ENCODE measurements at regions not wholly inside any gene's neighbourhood (a gene's known extent, or its start where the extent isn't known, plus 50 kb on each side); places are given as distances from the start of the nearest gene placed in this dataset.

DNA sequence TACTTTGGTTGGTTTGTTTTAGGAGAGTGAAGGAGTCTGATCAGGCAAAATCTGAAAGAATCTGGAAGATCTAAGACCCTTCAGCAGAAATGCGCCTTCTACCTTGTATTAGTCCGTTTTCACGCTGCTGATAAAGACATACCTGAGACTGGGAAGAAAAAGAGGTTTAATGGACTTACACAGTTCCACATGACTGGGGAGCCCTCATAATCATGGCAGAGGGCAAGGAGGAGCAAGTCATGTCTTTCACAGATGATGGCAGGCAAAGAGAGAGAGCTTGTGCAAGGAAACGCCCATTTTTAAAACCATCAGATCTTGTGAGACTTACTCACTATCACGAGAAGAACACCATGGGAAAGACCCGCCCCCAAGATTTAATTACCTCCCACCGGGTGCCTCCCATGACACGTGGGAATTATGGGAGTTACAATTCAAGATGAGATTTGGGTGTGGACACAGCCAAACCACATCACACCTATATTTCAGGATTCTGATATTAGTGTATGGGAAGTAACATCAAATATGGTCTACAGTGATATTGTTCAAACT, 99.3 kb downstream of the GLUL start:
- no peak for DNase-seq

- no peak for DNase-seq
Measured at GRCh38 chr1:182291584-182292192, 99.9 kb downstream of the GLUL start.

- no peak for DNase-seq
Measured at GRCh38 chr1:182288749-182289604, 102.6 kb downstream of the GLUL start.

DNA sequence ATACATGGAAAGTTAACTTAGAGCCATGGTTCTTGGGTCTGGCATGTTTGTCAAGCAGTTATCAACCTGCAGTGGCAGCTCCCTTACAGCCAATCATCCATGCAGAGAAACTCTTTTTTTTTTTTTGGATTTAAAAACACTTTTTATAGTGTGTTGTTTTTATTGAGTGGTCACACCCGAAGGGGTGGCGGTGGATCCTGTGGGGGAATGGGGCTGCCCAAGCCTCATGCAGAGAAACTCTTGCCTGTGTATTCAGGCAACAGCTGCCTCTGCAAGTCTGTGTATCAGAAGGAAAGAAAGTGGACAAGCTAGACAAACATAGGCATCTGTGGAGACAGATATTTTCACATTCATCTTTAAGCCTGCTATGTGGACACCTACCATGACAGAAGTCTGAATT, 104.8 kb downstream of the GLUL start:
- DNase-seq: no peak

DNA sequence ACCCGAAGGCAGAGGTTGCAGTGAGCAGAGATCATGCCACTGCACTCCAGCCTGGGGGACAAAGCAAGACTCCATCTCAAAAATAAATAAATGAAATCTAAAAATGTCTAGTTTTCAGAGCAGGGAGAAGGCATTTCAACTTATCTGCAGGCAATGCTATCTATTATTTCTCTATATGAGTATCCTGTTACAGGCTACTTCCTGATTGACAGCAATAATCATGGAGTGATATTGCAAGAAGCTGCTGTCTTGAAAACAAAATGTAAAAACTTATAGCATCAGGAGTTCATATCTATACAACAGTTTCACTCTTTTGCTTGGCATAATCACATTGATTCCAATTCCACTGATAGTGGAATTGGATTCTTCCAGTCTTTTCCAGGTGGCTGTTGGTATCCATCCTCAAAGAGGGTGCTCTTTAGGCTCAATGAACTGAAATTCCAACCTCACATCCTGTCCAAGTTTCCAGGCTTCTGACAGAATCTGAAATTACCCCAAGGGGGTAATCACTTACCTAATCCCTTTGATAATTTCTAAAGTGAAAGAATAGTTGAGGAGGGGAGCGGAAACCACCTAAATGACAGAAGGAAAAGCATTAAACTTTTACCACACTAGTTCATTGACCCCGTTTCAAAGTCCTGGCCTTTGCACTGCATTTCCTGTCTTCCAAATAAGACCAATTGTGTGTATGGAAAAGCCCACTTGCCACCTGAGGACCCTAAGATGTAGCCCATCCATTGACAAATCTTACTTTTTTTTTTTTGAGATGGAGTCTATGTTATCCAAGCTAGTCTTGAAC, 107.6 kb downstream of the GLUL start:
- DNase-seq: no peak

DNA sequence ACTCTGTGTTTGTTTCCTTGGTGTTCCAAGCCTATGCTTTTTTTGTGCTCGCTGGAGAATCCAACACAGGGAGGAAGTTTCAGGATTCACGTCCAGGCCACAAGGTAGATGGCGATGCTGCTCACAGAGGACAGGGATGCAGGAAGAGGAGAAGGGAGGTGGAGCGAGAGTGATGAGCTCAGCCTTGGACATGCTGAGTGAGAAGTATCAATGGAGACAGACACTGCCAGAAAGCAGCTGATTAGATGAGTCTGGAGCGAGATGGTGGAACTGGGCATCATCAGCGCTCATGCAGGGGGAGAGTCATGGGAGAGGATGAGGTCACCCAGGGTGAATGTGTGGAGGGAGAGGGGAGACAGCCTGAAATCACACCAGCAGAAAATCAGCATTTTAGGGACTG, 110.0 kb downstream of the GLUL start:
- DNase-seq: peak; percentile 51

- peak; percentile 67 for DNase-seq
Measured at GRCh38 chr1:182280504-182280900, 111.1 kb downstream of the GLUL start.

- DNase-seq: peak; percentile 86
Measured at GRCh38 chr1:182279724-182280503, 111.7 kb downstream of the GLUL start.

DNA sequence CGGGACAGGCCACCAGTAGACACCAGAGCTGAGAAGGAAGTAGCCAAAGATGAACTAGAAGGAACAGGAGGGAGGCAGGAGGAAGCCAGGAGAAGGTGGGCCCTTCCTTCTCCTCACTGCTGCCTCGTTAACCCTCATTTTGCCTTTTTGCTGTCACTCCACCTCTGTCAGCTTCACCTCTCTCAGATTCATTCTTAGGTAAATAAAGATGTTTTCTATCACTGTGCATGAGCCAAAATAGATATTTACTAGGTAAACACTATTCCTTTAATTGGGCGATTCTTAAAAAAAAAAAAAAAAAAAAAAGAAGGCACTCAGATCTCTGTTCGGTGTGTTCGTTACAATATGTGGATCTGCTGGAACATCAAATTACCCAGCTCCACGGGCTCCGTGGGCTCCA, 112.3 kb downstream of the GLUL start:
- no peak for DNase-seq

DNA sequence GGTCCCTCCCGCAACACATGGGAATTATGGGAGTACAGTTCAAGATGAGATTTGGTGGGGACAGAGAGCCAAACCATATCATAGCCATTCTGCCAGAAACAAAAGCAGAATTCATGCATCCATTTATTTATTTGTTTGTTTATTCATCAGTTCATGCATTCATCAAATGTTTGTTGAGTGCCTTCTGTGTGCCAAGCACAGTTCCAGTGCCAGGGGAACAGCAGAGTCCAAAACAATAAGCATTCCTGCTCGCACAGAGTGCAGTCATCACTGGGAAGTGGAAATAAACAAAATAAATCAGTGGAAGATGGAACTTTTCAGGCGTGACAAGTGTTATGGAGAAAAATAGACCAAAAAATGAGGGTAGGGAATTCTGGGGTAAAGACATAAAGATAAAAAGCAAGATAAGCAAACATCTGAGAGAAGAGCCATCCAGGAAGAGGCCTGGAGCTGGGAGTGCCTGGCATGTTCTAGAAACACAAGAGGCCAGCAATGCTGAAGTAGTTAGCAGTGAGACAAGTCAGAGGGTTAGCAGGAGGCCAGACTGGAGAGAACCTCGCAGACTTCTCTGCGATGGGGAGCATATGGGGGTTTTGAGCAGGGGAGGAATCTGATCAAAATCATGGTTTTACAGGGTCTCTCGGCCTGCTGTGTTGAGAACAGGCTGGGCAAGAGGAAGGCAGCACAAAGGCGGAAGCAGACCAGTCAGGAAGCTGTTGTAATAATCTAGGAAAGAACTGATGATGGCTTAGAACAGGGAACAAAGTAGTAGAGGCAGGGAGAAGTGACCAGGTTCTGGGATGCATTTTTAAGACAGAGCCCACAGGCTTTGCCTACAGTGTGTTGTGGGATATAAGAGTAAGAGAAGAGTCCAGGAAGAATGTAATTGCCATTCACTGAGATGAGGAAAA, 113.2 kb downstream of the GLUL start:
- no peak for DNase-seq

DNA sequence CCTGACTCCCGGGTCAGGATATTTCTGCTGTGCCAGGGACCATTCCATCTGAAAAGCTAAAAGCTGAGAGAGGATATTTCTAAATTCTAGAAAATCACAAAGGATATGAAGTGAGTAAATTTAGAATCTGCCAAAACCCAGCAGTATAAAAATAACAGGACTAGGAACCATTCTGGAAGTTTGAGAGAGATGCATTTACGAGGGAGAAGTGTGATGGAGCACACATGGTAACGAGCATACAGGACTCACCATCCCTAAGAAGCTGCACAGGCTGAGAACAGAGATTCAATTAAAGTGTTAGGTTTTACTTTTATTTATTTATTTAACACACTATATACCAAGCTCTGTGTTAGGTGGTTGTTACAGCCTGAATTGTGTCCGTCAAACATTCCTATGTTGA, 116.3 kb downstream of the GLUL start:
- DNase-seq: no peak

GRCh38 chr1:182274618-182275017, 117.0 kb downstream of the GLUL start:
- no peak for DNase-seq

DNA sequence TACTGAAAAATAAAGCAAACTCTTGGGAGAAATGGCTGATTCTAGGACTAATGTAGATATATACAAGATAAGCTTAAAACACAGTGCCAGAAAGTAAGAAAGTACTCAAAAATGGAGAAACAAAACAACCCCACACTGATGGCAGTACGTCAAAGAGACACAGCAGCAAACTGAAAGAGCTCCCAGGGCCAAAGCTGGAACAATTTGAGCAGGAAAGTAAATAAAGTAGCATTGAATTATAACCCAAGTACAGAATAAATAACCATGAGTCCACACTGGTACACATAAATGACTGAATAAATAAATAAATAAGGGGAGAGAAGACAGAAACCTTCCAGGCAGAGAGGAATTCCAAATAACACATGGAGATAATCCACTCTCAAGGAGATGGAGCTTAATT, 120.9 kb downstream of the GLUL start:
- DNase-seq: no peak

GRCh38 chr1:182269097-182269496, 122.5 kb downstream of the GLUL start:
- DNase-seq: no peak

GRCh38 chr1:182268669-182269068, 122.9 kb downstream of the GLUL start:
- DNase-seq: no peak

GRCh38 chr1:182264185-182264584, 127.4 kb downstream of the GLUL start:
- DNase-seq: no peak

DNA sequence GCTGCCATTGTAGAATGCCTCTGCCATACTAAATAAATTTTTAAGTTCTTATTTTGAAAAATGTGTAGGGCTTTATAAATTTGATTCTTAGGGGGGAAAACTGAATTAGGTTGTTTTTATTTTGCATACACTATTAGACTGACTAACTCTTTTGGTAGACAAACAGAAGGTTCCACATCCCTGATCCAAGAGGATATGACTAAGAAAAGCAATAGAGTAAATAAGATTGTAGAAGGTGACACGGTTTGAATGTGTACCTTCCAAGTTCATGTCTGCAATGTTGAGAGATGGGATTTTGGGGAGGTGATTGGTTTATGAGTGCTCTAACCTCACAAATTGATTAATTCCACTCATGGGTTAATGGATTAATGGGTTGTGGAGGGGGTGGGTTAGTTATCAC, 127.9 kb downstream of the GLUL start:
- DNase-seq: no peak

DNA sequence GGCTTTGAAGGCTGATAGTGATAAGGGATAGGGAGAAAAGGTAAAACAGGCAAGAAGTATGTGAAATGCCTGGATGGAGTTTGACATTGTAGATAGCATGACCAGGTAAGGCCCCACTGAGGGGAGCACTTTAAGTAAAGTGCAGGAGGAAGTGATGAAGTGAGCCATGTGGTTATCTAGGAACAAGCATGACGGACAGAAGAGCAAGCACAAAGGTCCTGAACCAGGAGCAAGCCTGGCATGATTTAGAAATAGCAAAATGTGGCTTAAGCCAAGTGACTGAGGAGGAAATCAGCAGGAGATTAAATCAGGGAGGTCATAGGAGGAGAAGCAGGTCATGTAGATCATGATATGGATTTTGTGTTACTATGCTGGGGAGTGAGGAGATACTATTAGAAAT, 129.2 kb downstream of the GLUL start:
- no peak for DNase-seq

DNA sequence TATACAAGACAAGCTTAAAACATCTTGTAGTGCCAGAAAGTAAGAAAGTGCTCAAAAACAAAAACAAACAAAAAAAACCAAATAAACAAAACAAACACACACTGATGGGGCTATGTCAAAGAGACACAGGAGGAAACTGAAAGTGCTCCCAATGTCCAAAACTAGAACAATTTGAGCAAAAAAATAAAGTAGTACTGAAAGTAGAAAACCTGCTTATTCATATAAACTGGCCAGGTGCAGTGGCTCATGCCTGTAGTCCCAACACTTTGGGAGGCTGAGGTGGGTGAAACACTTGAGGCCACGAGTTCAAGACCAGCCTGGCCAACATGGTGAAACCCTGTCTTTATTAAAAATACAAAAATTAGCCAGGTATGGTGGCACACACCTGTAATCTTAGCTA, 129.9 kb downstream of the GLUL start:
- DNase-seq: no peak

DNA sequence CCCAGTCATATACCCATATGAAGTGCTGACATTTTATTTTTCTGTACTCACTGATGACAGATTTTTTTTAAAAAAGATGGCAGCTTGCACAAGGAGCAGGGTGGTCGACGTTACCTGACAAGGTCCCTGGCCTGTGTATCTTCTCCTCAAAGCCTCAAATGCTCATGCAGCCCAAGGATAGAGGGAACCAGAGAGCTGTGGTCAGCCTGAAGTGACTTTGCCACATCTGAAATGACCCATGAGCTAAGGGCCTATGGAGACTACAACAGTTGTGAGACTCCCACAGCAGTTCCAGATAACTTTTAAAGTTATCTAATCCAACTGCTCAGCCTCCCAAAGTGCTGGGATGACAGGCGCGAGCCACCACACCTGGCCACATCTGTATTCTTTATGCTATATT, 131.1 kb downstream of the GLUL start:
- DNase-seq: no peak

- no peak for DNase-seq
Measured at GRCh38 chr1:182259968-182260367, 131.6 kb downstream of the GLUL start.
